ENCODE measurements at regions not wholly inside any gene's neighbourhood (a gene's known extent, or its start where the extent isn't known, plus 50 kb on each side); places are given as distances from the start of the nearest gene placed in this dataset.

GRCh38 chr16:9422762-9423513 is 331.5 kb downstream of the HAPSTR1 start:
- TF ChIP-seq EZH2phosphoT487 (IDR thresholded peaks at IDR 0.05; ENCODE audit: borderline replicate concordance, low read length) (no peak), CTCF (IDR thresholded peaks at IDR 0.05; ENCODE audit: low read depth, low read length, poor library complexity, severe bottlenecking) (no peak)
- no peaks in the 10 kb centered on the region for H3F3A ChIP-seq (ENCODE audit: control insufficient read depth, insufficient read depth)
- H3K27ac ChIP-seq (ENCODE audit: low read depth, low read length): no peak overlapping the region
- no peaks in the 10 kb centered on the region for H4K20me1 ChIP-seq (ENCODE audit: control insufficient read depth, insufficient read depth, low read depth, low read length)
- no peaks in the 10 kb centered on the region for H3K36me3 ChIP-seq (ENCODE audit: control insufficient read depth, low read length)
- H3K9me3 ChIP-seq (ENCODE audit: control insufficient read depth, insufficient read depth, low read length): no peaks in the 10 kb centered on the region
- no peaks in the 10 kb centered on the region for H3K4me1 ChIP-seq (ENCODE audit: control insufficient read depth, low read length)
- no peaks in the 10 kb centered on the region for H3K79me2 ChIP-seq (ENCODE audit: control insufficient read depth, low read length)
- no peaks in the 10 kb centered on the region for H3K9me2 ChIP-seq (replicated peaks; ENCODE audit: control insufficient read depth, low read length)
- no peak overlapping the region for H3K4me2 ChIP-seq (ENCODE audit: low read length)
- H3K4me3 ChIP-seq (ENCODE audit: low read length): no peak overlapping the region
- H3K27me3 ChIP-seq (ENCODE audit: control insufficient read depth, low read length): no peaks in the 10 kb centered on the region

GRCh38 chr16:9425236-9425635 is 333.8 kb downstream of the HAPSTR1 start:
- Histone ChIP-seq H3K4me3 (ENCODE audit: low read length) (no peak overlapping the region), H3K4me1 (ENCODE audit: control insufficient read depth, low read length) (no peaks in the 10 kb centered on the region), H3K4me2 (ENCODE audit: low read length) (no peak overlapping the region), H3K36me3 (ENCODE audit: control insufficient read depth, low read length) (no peaks in the 10 kb centered on the region), H3K27ac (ENCODE audit: low read depth, low read length) (no peak overlapping the region), H3K9me3 (ENCODE audit: control insufficient read depth, insufficient read depth, low read length) (no peaks in the 10 kb centered on the region), H3F3A (ENCODE audit: control insufficient read depth, insufficient read depth) (no peaks in the 10 kb centered on the region), H3K9me2 (replicated peaks; ENCODE audit: control insufficient read depth, low read length) (no peaks in the 10 kb centered on the region), H3K27me3 (ENCODE audit: control insufficient read depth, low read length) (no peaks in the 10 kb centered on the region), H4K20me1 (ENCODE audit: control insufficient read depth, insufficient read depth, low read depth, low read length) (no peaks in the 10 kb centered on the region), H3K79me2 (ENCODE audit: control insufficient read depth, low read length) (no peaks in the 10 kb centered on the region)
- TF ChIP-seq CTCF (IDR thresholded peaks at IDR 0.05; ENCODE audit: low read depth, low read length, poor library complexity, severe bottlenecking) (no peak), EZH2phosphoT487 (IDR thresholded peaks at IDR 0.05; ENCODE audit: borderline replicate concordance, low read length) (no peak)

GRCh38 chr16:9428355-9429005 is 337.0 kb downstream of the HAPSTR1 start:
- H3K36me3 ChIP-seq (ENCODE audit: control insufficient read depth, low read length): no peaks in the 10 kb centered on the region
- no peak overlapping the region for H3K27ac ChIP-seq (ENCODE audit: low read depth, low read length)
- no peaks in the 10 kb centered on the region for H3K9me2 ChIP-seq (replicated peaks; ENCODE audit: control insufficient read depth, low read length)
- no peak overlapping the region for H3K4me2 ChIP-seq (ENCODE audit: low read length)
- no peaks in the 10 kb centered on the region for H3K4me1 ChIP-seq (ENCODE audit: control insufficient read depth, low read length)
- H3K79me2 ChIP-seq (ENCODE audit: control insufficient read depth, low read length): no peaks in the 10 kb centered on the region
- TF ChIP-seq EZH2phosphoT487 (IDR thresholded peaks at IDR 0.05; ENCODE audit: borderline replicate concordance, low read length) (no peak), CTCF (IDR thresholded peaks at IDR 0.05; ENCODE audit: low read depth, low read length, poor library complexity, severe bottlenecking) (no peak)
- no peaks in the 10 kb centered on the region for H3K27me3 ChIP-seq (ENCODE audit: control insufficient read depth, low read length)
- H4K20me1 ChIP-seq (ENCODE audit: control insufficient read depth, insufficient read depth, low read depth, low read length): no peaks in the 10 kb centered on the region
- H3F3A ChIP-seq (ENCODE audit: control insufficient read depth, insufficient read depth): no peaks in the 10 kb centered on the region
- H3K4me3 ChIP-seq (ENCODE audit: low read length): no peak overlapping the region
- no peaks in the 10 kb centered on the region for H3K9me3 ChIP-seq (ENCODE audit: control insufficient read depth, insufficient read depth, low read length)

Data from DOHH2 (cell line).